SH-SY5Y (cell line): ENCODE measurements at regions not wholly inside any gene's neighbourhood (a gene's known extent, or its start where the extent isn't known, plus 50 kb on each side); places are given as distances from the start of the nearest gene placed in this dataset.

Experiments
- GATA2 ChIP-seq: IDR thresholded peaks from 2 replicates; pipeline ENCODE4 v1.6.1; 2011; ENCODE audit warnings: mild to moderate bottlenecking, low read depth, low read length
- GATA3 ChIP-seq: IDR thresholded peaks from 2 replicates; pipeline ENCODE4 v1.6.1; 2011; ENCODE audit warnings: low read depth, mild to moderate bottlenecking, low read length, moderate library complexity

GRCh38 chr5:148734518-148734917 lies 80.2 kb upstream of the HTR4 start:
- TF ChIP-seq GATA2, result no peak
- TF ChIP-seq GATA3, result no peak
